Tibial artery (tissue), 4 donors: ENCODE measurements at regions not wholly inside any gene's neighbourhood (a gene's known extent, or its start where the extent isn't known, plus 50 kb on each side); places are given as distances from the start of the nearest gene placed in this dataset.

Experiments used
- DNase-seq, 2 donors: peaks; one replicate each; pipeline ENCODE4 v3.0.0-alpha.2; 2019
- H3K27ac ChIP-seq, 2 donors: fragments of 200-600 bp; sonication (generic) in 1 of 2; 1 replicate in 1 of 2; 2 replicates in 1 of 2; pipeline ENCODE4 v1.5.1; 2018 to 2019; ENCODE audit warnings: mild to moderate bottlenecking in 1 of 2
- H3K27me3 ChIP-seq, 2 donors: fragments of 200-600 bp; sonication (generic) in 1 of 2; one replicate each; pipeline versions ENCODE4 v1.5.1 to v1.6.0; 2016 to 2019
- H3K36me3 ChIP-seq, 3 donors: fragments of 200-600 bp; sonication (generic) in 2 of 3; one replicate each; pipeline ENCODE4 v1.5.1; 2016 to 2019; ENCODE audit warnings: mild to moderate bottlenecking in 2 of 3
- H3K4me1 ChIP-seq, 4 donors: fragments of 200-600 bp; sonication (generic) in 2 of 4; 1 replicate in 3 of 4; 2 replicates in 1 of 4; pipeline ENCODE4 v1.5.1; 2016 to 2019
- H3K4me3 ChIP-seq, 2 donors: fragments of 200-600 bp; sonication (generic) in 1 of 2; 1 replicate in 1 of 2; 2 replicates in 1 of 2; pipeline ENCODE4 v1.5.1; 2018 to 2019; ENCODE audit warnings: mild to moderate bottlenecking in 2 of 2
- H3K9me3 ChIP-seq, 3 donors: fragments of 200-600 bp; sonication (generic) in 1 of 3; one replicate each; pipeline ENCODE4 v1.5.1; 2016 to 2019
- CTCF ChIP-seq, 2 experiments: fragments of 200-600 bp in 1 of 2; fragments of 450-650 bp in 1 of 2; IDR thresholded peaks; one replicate each; pipeline ENCODE4 v1.5.1; 2017 to 2019; ENCODE audit warnings: antibody characterized with exemption in 2 of 2, mild to moderate bottlenecking in 1 of 2, moderate library complexity in 1 of 2
- intact Hi-C: fragments of 100-400 bp; cut with DNase I; formaldehyde crosslinking; loops from one replicate; pipeline ENCODE4 v1.15.0; 2023; ENCODE audit warnings: low total_unique reads

- intact Hi-C loops, result no loop called here
- H3K27me3 ChIP-seq, result no peaks in the 10 kb centered on the region
- no peaks in the 10 kb centered on the region for H3K4me1 ChIP-seq
- no peak for TF ChIP-seq CTCF (IDR thresholded peaks at IDR 0.05)
- no peak overlapping the region for H3K27ac ChIP-seq
- no peak overlapping the region for H3K4me3 ChIP-seq
- H3K36me3 ChIP-seq, result no peaks in the 10 kb centered on the region
- DNase-seq, result no peak
- H3K9me3 ChIP-seq, result peaks cover 0 to 4% (median 0%) of the 10 kb centered on the region in 3 donors
Observed at GRCh38 chr18:41073372-41073954, 881.6 kb upstream of the PIK3C3 start.

- H3K4me3 ChIP-seq, result no peak overlapping the region
- H3K36me3 ChIP-seq, result no peaks in the 10 kb centered on the region
- H3K27me3 ChIP-seq, result no peaks in the 10 kb centered on the region
- H3K27ac ChIP-seq, result no peak overlapping the region
- intact Hi-C loops, result no loop called here
- no peak for TF ChIP-seq CTCF (IDR thresholded peaks at IDR 0.05)
- peaks cover 0 to 4% (median 0%) of the 10 kb centered on the region in 3 donors for H3K9me3 ChIP-seq
- DNase-seq, result no peak
- no peaks in the 10 kb centered on the region for H3K4me1 ChIP-seq
Observed at GRCh38 chr18:41072946-41073345, 882.1 kb upstream of the PIK3C3 start.

GRCh38 chr18:41071826-41072225, 883.2 kb upstream of the PIK3C3 start:
- no peaks in the 10 kb centered on the region for H3K4me1 ChIP-seq
- H3K4me3 ChIP-seq, result no peak overlapping the region
- H3K27me3 ChIP-seq, result no peaks in the 10 kb centered on the region
- peaks cover 0 to 4% (median 0%) of the 10 kb centered on the region in 3 donors for H3K9me3 ChIP-seq
- no peak for DNase-seq
- no peak for TF ChIP-seq CTCF (IDR thresholded peaks at IDR 0.05)
- intact Hi-C loops, result no loop called here
- no peak overlapping the region for H3K27ac ChIP-seq
- H3K36me3 ChIP-seq, result no peaks in the 10 kb centered on the region

- intact Hi-C loops, result no loop called here
- Histone ChIP-seq H3K4me3 (no peak overlapping the region), H3K27ac (no peak overlapping the region), H3K4me1 (no peaks in the 10 kb centered on the region), H3K36me3 (no peaks in the 10 kb centered on the region), H3K9me3 (peaks cover 0 to 4% (median 0%) of the 10 kb centered on the region in 3 donors), H3K27me3 (no peaks in the 10 kb centered on the region)
- no peak for TF ChIP-seq CTCF (IDR thresholded peaks at IDR 0.05)
- no peak for DNase-seq
Observed at GRCh38 chr18:41069167-41069566, 885.9 kb upstream of the PIK3C3 start.

- Histone ChIP-seq H3K27me3 (no peaks in the 10 kb centered on the region), H3K27ac (no peak overlapping the region), H3K4me3 (no peak overlapping the region), H3K4me1 (no peaks in the 10 kb centered on the region), H3K36me3 (no peaks in the 10 kb centered on the region), H3K9me3 (no peaks in the 10 kb centered on the region)
- no peak for DNase-seq
- intact Hi-C loops, result no loop called here
- TF ChIP-seq CTCF (IDR thresholded peaks at IDR 0.05), result no peak
Observed at GRCh38 chr18:41064916-41065315, 890.1 kb upstream of the PIK3C3 start.

- Histone ChIP-seq H3K27me3 (no peaks in the 10 kb centered on the region), H3K36me3 (no peaks in the 10 kb centered on the region), H3K4me3 (no peak overlapping the region), H3K9me3 (no peaks in the 10 kb centered on the region), H3K4me1 (peaks cover 0 to 4% (median 0%) of the 10 kb centered on the region in 4 donors), H3K27ac (no peak overlapping the region)
- no peak for DNase-seq
- intact Hi-C loops, result no loop called here
- TF ChIP-seq CTCF (IDR thresholded peaks at IDR 0.05), result no peak
Observed at GRCh38 chr18:41060967-41061366, 894.1 kb upstream of the PIK3C3 start.
